Gastroesophageal sphincter (tissue), 4 donors: ENCODE measurements at regions not wholly inside any gene's neighbourhood (a gene's known extent, or its start where the extent isn't known, plus 50 kb on each side); places are given as distances from the start of the nearest gene placed in this dataset.
A peak's percentile ranks its signal among the peaks of the same experiment; 100 is the strongest.

ENCODE experiments used
- ATAC-seq: fragments of 150-250 bp; one replicate; pipeline ENCODE4 v1.9.1; 2016; ENCODE audit warnings: mild to moderate bottlenecking, moderate library complexity
- H3K27ac ChIP-seq, 4 donors: fragments of 200-600 bp; sonication (generic) in 3 of 4; 1 replicate in 3 of 4; 2 replicates in 1 of 4; pipeline ENCODE4 v1.5.1; 2016 to 2019
- H3K27me3 ChIP-seq: fragments of 200-600 bp; sonication (generic); one replicate; pipeline ENCODE4 v1.5.1; 2019
- H3K36me3 ChIP-seq, 2 donors: fragments of 200-600 bp; sonication (generic); one replicate each; pipeline ENCODE4 v1.5.1; 2019; ENCODE audit warnings: control low read depth in 1 of 2
- H3K4me1 ChIP-seq, 3 donors: fragments of 200-600 bp; sonication (generic); 1 replicate in 2 of 3; 2 replicates in 1 of 3; pipeline ENCODE4 v1.5.1; 2016 to 2019; ENCODE audit warnings: control low read depth in 2 of 3
- H3K4me3 ChIP-seq, 2 donors: fragments of 200-600 bp; sonication (generic); one replicate each; pipeline ENCODE4 v1.5.1; 2019; ENCODE audit warnings: mild to moderate bottlenecking in 1 of 2, moderate library complexity in 1 of 2
- H3K9me3 ChIP-seq, 3 donors: fragments of 200-600 bp; sonication (generic); one replicate each; pipeline ENCODE4 v1.5.1; 2017 to 2019; ENCODE audit warnings: control low read depth in 2 of 3
- EP300 ChIP-seq: sonication (generic); formaldehyde crosslinking; IDR thresholded peaks from one replicate; pipeline ENCODE4 v1.6.1; 2017; ENCODE audit warnings: antibody characterized with exemption, mild to moderate bottlenecking
- POLR2A ChIP-seq, 2 donors: fragments of 450-650 bp; IDR thresholded peaks; one replicate each; pipeline ENCODE4 v1.6.1; 2017; ENCODE audit warnings: antibody characterized with exemption in 2 of 2, mild to moderate bottlenecking in 2 of 2, moderate library complexity in 1 of 2
- POLR2AphosphoS5 ChIP-seq: sonication (generic); formaldehyde crosslinking; IDR thresholded peaks from one replicate; pipeline ENCODE4 v1.6.1; 2017; ENCODE audit warnings: antibody characterized with exemption
- WGBS, 2 donors: methylation state at CpG; one replicate each; pipeline ENCODE4 v1.1.5; 2018; ENCODE audit warnings: low coverage in 1 of 2; 5-methylcytosine and 5-hydroxymethylcytosine counted together
- TF ChIP-seq, protein P1 (sequence below), 4 experiments: fragments of 200-600 bp in 2 of 4; fragments of 450-650 bp in 2 of 4; sonication (generic) in 1 of 4; IDR thresholded peaks; one replicate each; pipeline ENCODE4 v1.5.1; 2017 to 2019; ENCODE audit warnings: antibody characterized with exemption in 4 of 4, mild to moderate bottlenecking in 2 of 4, moderate library complexity in 2 of 4

DNA sequence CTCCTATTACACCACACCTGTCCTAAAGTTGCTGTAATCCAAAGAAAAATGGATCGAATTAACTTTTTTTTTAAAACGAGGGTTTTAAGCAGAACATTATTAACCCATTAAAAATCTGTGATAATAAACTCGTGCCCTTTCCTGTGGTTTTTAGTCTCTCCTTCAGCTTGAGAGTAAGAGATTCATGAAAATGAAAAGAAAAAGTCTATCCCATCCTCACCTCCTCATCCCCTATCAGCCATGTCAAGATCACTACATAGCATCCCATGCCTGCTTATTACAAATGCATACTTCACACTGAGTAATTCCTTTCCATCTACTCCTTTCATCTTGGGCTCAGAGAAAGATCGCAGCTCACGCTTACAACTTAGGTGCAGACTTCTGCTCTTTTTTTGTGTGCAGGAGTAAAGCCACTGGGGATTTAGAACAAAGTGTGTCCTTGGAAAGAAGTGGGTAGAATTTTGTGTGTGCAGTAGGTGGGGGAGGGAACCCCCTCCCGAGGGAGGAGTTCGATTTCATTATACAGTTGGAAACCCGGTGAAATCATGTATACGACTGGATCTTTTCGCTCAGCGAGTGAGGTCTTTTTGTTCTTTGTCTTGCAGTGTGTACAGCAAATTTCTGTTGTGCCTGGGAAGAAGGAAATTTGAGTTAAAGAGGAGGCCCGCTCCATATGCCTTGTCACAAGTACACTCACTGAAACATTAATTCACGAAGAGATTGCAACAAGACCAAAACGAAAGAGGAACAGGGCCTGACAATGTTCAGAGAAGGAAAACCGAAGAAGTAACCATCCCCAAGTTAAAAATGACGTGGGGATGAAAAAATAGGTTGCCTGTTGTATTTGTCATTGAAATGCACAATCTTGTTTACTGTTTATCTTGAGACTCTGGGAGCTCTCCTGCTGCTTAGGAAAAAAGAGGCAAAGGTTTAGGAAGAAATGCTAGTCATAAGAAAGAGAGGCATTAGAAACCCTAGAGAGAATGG is 146.5 kb upstream of the ZNF217 start:
- no peaks in the 10 kb centered on the region for H3K9me3 ChIP-seq
- no peaks in the 10 kb centered on the region for H3K36me3 ChIP-seq
- 61 to 77% methylated on average over 12 to 15 of the region's 16 CpGs for WGBS, 2 donors
- H3K4me3 ChIP-seq = peak overlapping the region in 1 of 2 donors; percentile 7
- TF ChIP-seq, protein P1, sequence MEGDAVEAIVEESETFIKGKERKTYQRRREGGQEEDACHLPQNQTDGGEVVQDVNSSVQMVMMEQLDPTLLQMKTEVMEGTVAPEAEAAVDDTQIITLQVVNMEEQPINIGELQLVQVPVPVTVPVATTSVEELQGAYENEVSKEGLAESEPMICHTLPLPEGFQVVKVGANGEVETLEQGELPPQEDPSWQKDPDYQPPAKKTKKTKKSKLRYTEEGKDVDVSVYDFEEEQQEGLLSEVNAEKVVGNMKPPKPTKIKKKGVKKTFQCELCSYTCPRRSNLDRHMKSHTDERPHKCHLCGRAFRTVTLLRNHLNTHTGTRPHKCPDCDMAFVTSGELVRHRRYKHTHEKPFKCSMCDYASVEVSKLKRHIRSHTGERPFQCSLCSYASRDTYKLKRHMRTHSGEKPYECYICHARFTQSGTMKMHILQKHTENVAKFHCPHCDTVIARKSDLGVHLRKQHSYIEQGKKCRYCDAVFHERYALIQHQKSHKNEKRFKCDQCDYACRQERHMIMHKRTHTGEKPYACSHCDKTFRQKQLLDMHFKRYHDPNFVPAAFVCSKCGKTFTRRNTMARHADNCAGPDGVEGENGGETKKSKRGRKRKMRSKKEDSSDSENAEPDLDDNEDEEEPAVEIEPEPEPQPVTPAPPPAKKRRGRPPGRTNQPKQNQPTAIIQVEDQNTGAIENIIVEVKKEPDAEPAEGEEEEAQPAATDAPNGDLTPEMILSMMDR (IDR thresholded peaks at IDR 0.05) = no peak
- TF ChIP-seq EP300 (no peak), POLR2A (IDR thresholded peaks at IDR 0.05) (peak in 1 of 2 donors; percentile 13), POLR2AphosphoS5 (no peak)
- peak overlapping the region in 1 of 4 donors; percentile 21 for H3K27ac ChIP-seq
- no peaks in the 10 kb centered on the region for H3K27me3 ChIP-seq
- ATAC-seq = no peak
- peaks cover 0 to 6% (median 0%) of the 10 kb centered on the region in 3 donors for H3K4me1 ChIP-seq

DNA sequence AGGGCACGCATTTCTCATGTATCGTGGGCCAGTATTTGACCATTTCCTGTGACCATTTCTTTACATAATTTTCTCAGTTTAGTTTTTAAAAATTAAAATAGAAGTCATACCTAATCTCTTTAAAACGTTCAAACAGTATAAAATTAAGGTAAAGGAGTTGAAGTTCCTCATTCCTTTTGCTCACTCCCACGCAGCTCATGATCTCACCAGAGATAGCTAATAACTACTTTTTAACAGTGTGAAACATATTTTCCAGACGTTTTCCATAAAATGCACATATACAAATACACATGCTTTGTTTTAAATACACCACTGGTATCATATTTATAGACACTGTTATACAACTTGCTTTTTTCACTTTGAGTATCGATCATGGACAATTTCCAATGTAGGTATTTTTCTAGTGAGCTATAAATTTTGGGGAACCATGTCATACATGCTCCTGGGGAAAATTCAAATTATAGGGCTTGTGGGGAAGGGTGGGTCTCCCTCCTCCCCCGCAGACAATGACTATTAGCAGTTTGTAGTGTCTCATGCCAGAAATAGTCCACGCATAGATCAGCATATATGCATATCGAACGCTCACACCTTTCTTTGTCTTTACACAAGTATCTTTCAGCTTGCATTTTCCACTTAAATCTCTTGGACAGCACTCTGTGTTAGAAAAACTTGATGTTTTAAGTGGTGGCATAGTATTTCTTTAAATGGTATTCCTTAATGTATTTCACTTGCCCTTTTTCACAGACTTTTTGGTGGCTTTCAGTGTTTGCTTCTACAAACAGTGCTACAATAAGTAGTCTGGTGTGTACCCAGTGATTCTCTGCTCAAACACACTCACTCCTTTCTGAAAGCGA is 145.5 kb upstream of the ZNF217 start:
- ATAC-seq = no peak
- no peak overlapping the region for H3K4me3 ChIP-seq
- H3K9me3 ChIP-seq = no peaks in the 10 kb centered on the region
- TF ChIP-seq POLR2AphosphoS5 (no peak), POLR2A (IDR thresholded peaks at IDR 0.05) (no peak), EP300 (no peak)
- TF ChIP-seq, protein P1 (IDR thresholded peaks at IDR 0.05) = no peak
- H3K36me3 ChIP-seq = no peaks in the 10 kb centered on the region
- peaks cover 0 to 6% (median 0%) of the 10 kb centered on the region in 3 donors for H3K4me1 ChIP-seq
- H3K27me3 ChIP-seq = no peaks in the 10 kb centered on the region
- WGBS, 2 donors = 77 to 81% methylated on average over 11 of the region's 11 CpGs
- H3K27ac ChIP-seq = peak overlapping the region in 2 of 4 donors; percentile 8 to 14

DNA sequence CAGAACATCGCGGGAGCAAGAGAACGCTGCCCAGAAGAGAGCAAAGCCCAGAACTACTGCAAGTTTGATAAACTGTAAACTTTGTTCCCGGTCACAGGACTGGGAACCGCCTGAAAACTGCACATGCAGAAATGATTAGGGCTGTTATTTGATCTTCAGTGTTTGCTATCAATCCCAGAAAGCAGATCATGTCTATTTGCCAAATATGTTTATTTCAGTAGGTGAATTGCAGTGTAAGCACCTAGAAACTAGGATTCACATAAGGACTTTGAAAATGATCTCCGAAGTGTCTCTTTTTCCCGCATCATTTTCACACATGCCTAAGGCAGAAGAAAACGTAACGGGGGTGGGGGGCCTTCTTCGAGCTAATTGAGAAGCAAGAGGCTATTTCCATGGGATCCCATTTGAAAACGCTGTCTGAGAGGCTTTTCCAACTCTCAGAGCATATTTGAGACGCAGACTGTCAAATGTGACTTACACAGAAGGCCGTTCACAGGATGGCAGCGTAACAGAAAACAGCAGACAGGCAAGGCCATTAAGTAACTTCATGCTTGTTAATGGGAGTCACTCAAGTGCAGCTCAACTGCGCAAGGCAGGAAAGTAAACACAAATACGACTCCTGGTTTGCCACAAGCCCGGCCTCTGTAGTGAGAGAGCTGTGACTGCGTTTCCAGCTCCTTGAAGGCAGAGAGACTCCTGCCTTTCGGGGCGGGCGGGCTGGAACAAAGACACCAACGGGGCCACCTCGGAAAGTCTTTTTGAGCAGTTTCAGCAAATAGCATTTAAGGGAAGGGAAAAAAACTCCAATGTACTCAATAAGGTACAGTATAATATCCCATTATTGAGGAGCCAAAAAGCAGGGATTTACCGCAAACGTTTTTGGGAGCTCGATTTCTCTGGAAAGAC is 144.7 kb upstream of the ZNF217 start:
- Histone ChIP-seq H3K27me3 (peaks cover 2% of the 10 kb centered on the region), H3K36me3 (no peaks in the 10 kb centered on the region), H3K4me3 (no peak overlapping the region), H3K27ac (peak overlapping the region in 2 of 4 donors; percentile 8 to 14), H3K9me3 (no peaks in the 10 kb centered on the region), H3K4me1 (peaks cover 0 to 6% (median 0%) of the 10 kb centered on the region in 3 donors)
- no peak for TF ChIP-seq POLR2AphosphoS5
- no peak for TF ChIP-seq EP300
- TF ChIP-seq POLR2A (IDR thresholded peaks at IDR 0.05) = no peak
- TF ChIP-seq, protein P1 (IDR thresholded peaks at IDR 0.05) = no peak
- no peak for ATAC-seq
- WGBS, 2 donors = 79 to 85% methylated on average over 20 to 22 of the region's 26 CpGs

DNA sequence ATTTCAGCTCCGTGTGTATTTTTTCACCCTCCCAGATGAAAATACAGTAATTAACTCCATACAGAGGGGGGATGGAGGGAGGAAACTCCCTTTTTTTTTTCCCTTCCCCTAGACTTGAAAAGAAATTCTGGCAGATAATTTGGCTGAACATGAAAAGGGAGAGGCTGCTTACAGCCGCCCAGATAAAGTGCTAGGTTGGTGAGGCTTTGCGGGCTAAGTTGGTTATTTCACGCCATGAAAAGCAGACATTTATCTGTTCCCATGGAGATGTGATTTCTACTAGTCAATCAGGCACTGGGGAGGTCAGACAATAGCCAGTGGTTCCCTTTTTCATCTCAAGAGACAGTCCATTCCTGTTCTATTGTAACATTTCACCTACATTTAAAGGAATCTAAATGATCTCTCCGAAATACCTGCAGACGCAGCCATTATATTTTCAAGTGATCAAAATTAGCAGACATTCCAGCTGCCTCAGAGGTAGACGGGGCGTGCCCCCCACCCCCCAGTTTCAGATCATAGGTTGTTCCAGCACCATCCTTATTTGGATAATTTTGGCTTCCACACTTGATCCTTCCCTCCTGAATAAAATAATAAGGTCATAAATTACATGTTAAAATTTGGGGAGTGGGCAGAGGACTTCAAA is 143.9 kb upstream of the ZNF217 start:
- H3K4me3 ChIP-seq = no peak overlapping the region
- WGBS, 2 donors = 44 to 64% methylated on average over 6 to 7 of the region's 8 CpGs
- TF ChIP-seq EP300 = no peak
- TF ChIP-seq POLR2A (IDR thresholded peaks at IDR 0.05) = no peak
- TF ChIP-seq, protein P1 (IDR thresholded peaks at IDR 0.05) = no peak
- TF ChIP-seq POLR2AphosphoS5 = no peak
- H3K27me3 ChIP-seq = peaks cover 4% of the 10 kb centered on the region
- ATAC-seq = no peak
- H3K27ac ChIP-seq = no peak overlapping the region
- no peaks in the 10 kb centered on the region for H3K9me3 ChIP-seq
- peaks cover 0 to 6% (median 0%) of the 10 kb centered on the region in 3 donors for H3K4me1 ChIP-seq
- H3K36me3 ChIP-seq = no peaks in the 10 kb centered on the region
